SU-DHL-6 (cell line): ENCODE measurements at regions not wholly inside any gene's neighbourhood (a gene's known extent, or its start where the extent isn't known, plus 50 kb on each side); places are given as distances from the start of the nearest gene placed in this dataset.

ENCODE experiments used
- H2AFZ ChIP-seq: fragments of 200-600 bp; sonication (generic); 2 replicates; pipeline ENCODE4 v1.6.1; 2014; ENCODE audit warnings: low read depth, mild to moderate bottlenecking, moderate library complexity, mixed read lengths, antibody characterized with exemption, low read length; ENCODE audit not compliant: severe bottlenecking
- H3F3A ChIP-seq: fragments of 200-600 bp; shearing (Covaris generic); 2 replicates; pipeline ENCODE4 v1.6.0; 2016; ENCODE audit warnings: antibody characterized with exemption, mild to moderate bottlenecking; ENCODE audit not compliant: insufficient read depth
- H3K27ac ChIP-seq: fragments of 200-600 bp; sonication (generic); 2 replicates; pipeline ENCODE4 v1.5.1; 2016; ENCODE audit warnings: low read depth, mild to moderate bottlenecking, low read length, moderate library complexity, mixed read lengths
- H3K27me3 ChIP-seq: fragments of 200-600 bp; sonication (generic), shearing (Covaris generic); 2 replicates; pipeline ENCODE4 v1.6.0; 2014; ENCODE audit warnings: mild to moderate bottlenecking, low read length
- H3K36me3 ChIP-seq: fragments of 200-600 bp; sonication (generic); 2 replicates; pipeline ENCODE4 v1.6.1; 2014; ENCODE audit warnings: mild to moderate bottlenecking, low read length, mixed read lengths
- H3K4me2 ChIP-seq: fragments of 300-600, 200-600 bp; shearing (Covaris generic), sonication (generic); 2 replicates; pipeline ENCODE4 v1.6.0; 2014; ENCODE audit warnings: low read length, low read depth, mild to moderate bottlenecking; ENCODE audit not compliant: poor library complexity, severe bottlenecking
- H3K4me3 ChIP-seq: fragments of 200-600 bp; sonication (generic); 2 replicates; pipeline ENCODE4 v1.5.1; 2014; ENCODE audit warnings: antibody characterized with exemption, low read length, mild to moderate bottlenecking, mixed read lengths; ENCODE audit not compliant: insufficient read depth, poor library complexity, severe bottlenecking
- H3K79me2 ChIP-seq: fragments of 200-600 bp; sonication (generic); 2 replicates; pipeline ENCODE4 v1.6.1; 2014; ENCODE audit warnings: mild to moderate bottlenecking, low read length, moderate library complexity; ENCODE audit not compliant: insufficient read depth
- H3K9ac ChIP-seq: fragments of 200-600 bp; sonication (generic); 2 replicates; pipeline ENCODE4 v1.7.0; 2014; ENCODE audit warnings: mild to moderate bottlenecking, low read length
- H3K9me2 ChIP-seq: fragments of 200-600 bp; sonication (generic); replicated peaks from 2 replicates; pipeline ENCODE4 v1.6.1; 2014; ENCODE audit warnings: low read length; ENCODE audit not compliant: insufficient read depth
- H3K9me3 ChIP-seq: fragments of 200-600 bp; sonication (generic); 2 replicates; pipeline ENCODE4 v1.6.1; 2014; ENCODE audit warnings: low read length, mixed read lengths; ENCODE audit not compliant: insufficient read depth
- H4K20me1 ChIP-seq: fragments of 200-600 bp; sonication (generic); 2 replicates; pipeline ENCODE4 v1.6.1; 2014; ENCODE audit warnings: low read depth, mild to moderate bottlenecking, antibody characterized with exemption, low read length, moderate library complexity, mixed read lengths
- CTCF ChIP-seq: fragments of 200-600 bp; sonication (generic); IDR thresholded peaks from one replicate; pipeline ENCODE4 v1.5.1; 2017; ENCODE audit warnings: antibody characterized with exemption, mild to moderate bottlenecking, low read length, moderate library complexity; ENCODE audit not compliant: insufficient read depth, poor library complexity, severe bottlenecking
- EZH2phosphoT487 ChIP-seq: fragments of 200-600 bp; sonication (generic), shearing (Covaris generic); conservative IDR thresholded peaks from 2 replicates; pipeline ENCODE4 v1.6.1; 2018; ENCODE audit warnings: mild to moderate bottlenecking, antibody characterized with exemption, low read length, moderate library complexity, mixed read lengths

- H3K9me3 ChIP-seq, result no peaks in the 10 kb centered on the region
- no peaks in the 10 kb centered on the region for H3K9me2 ChIP-seq
- TF ChIP-seq EZH2phosphoT487, result no peak
- TF ChIP-seq CTCF, result no peak
- no peaks in the 10 kb centered on the region for H3F3A ChIP-seq
- H3K79me2 ChIP-seq, result no peaks in the 10 kb centered on the region
- H3K27me3 ChIP-seq, result no peaks in the 10 kb centered on the region
- H3K36me3 ChIP-seq, result no peaks in the 10 kb centered on the region
- no peak overlapping the region for H3K4me3 ChIP-seq
- no peaks in the 10 kb centered on the region for H4K20me1 ChIP-seq
- H3K9ac ChIP-seq, result no peak overlapping the region
- no peak overlapping the region for H3K4me2 ChIP-seq
- no peak overlapping the region for H2AFZ ChIP-seq
- H3K27ac ChIP-seq, result no peak overlapping the region
Observed at GRCh38 chr10:58054881-58055280, 212.8 kb downstream of the IPMK start.

GRCh38 chr10:58052772-58053171 is 214.9 kb downstream of the IPMK start:
- no peak overlapping the region for H3K4me3 ChIP-seq
- no peaks in the 10 kb centered on the region for H3K79me2 ChIP-seq
- TF ChIP-seq EZH2phosphoT487 (no peak), CTCF (no peak)
- H3K27ac ChIP-seq, result no peak overlapping the region
- no peak overlapping the region for H3K4me2 ChIP-seq
- no peaks in the 10 kb centered on the region for H3K9me3 ChIP-seq
- no peak overlapping the region for H2AFZ ChIP-seq
- H3K9ac ChIP-seq, result no peak overlapping the region
- H3K9me2 ChIP-seq, result no peaks in the 10 kb centered on the region
- no peaks in the 10 kb centered on the region for H3F3A ChIP-seq
- H3K36me3 ChIP-seq, result no peaks in the 10 kb centered on the region
- no peaks in the 10 kb centered on the region for H4K20me1 ChIP-seq
- H3K27me3 ChIP-seq, result no peaks in the 10 kb centered on the region

- H4K20me1 ChIP-seq, result no peaks in the 10 kb centered on the region
- H3K79me2 ChIP-seq, result no peaks in the 10 kb centered on the region
- H2AFZ ChIP-seq, result no peak overlapping the region
- no peak overlapping the region for H3K4me2 ChIP-seq
- TF ChIP-seq CTCF, result no peak
- TF ChIP-seq EZH2phosphoT487, result no peak
- H3K27ac ChIP-seq, result no peak overlapping the region
- H3K9ac ChIP-seq, result no peak overlapping the region
- no peaks in the 10 kb centered on the region for H3K9me2 ChIP-seq
- H3K4me3 ChIP-seq, result no peak overlapping the region
- no peaks in the 10 kb centered on the region for H3K9me3 ChIP-seq
- no peaks in the 10 kb centered on the region for H3K36me3 ChIP-seq
- H3K27me3 ChIP-seq, result no peaks in the 10 kb centered on the region
- no peaks in the 10 kb centered on the region for H3F3A ChIP-seq
Observed at GRCh38 chr10:58050575-58050974, 217.1 kb downstream of the IPMK start.
